GM23338 (cell line): ENCODE measurements at regions not wholly inside any gene's neighbourhood (a gene's known extent, or its start where the extent isn't known, plus 50 kb on each side); places are given as distances from the start of the nearest gene placed in this dataset.
"Not testable (repeated sequence)": the region's sequence is repeated elsewhere in the genome, so short reads cannot be mapped to it uniquely, and the experiment has no call there.

Experiments used
- ATAC-seq: fragments of 200-7000 bp; cut with Tn5 transposase; 3 replicates; pipeline ENCODE4 v1.9.1; 2020
- DNase-seq: peaks from one replicate; pipeline ENCODE4 v3.0.0-alpha.2; 2015; ENCODE audit warnings: low spot score
- H2AFZ ChIP-seq: fragments of 200-600 bp; sonication (generic); 2 replicates; pipeline ENCODE4 v1.8.0; 2016; ENCODE audit warnings: antibody characterized with exemption, mild to moderate bottlenecking, moderate library complexity
- H3F3A ChIP-seq: fragments of 200-600 bp; sonication (generic); replicated peaks from 2 replicates; pipeline ENCODE4 v1.8.0; 2017; ENCODE audit warnings: antibody characterized with exemption, mixed run types, low read depth
- H3K27ac ChIP-seq: fragments of 200-600 bp; sonication (generic); 2 replicates; pipeline ENCODE4 v1.6.1; 2016; ENCODE audit warnings: low read depth
- H3K27me3 ChIP-seq: fragments of 200-600 bp; sonication (generic); 2 replicates; pipeline ENCODE4 v1.8.0; 2016; ENCODE audit warnings: mild to moderate bottlenecking, mixed run types, moderate library complexity; ENCODE audit not compliant: insufficient read depth
- H3K36me3 ChIP-seq: fragments of 200-600 bp; sonication (generic); 2 replicates; pipeline ENCODE4 v1.8.0; 2016; ENCODE audit warnings: mild to moderate bottlenecking; ENCODE audit not compliant: insufficient read depth
- H3K4me1 ChIP-seq: fragments of 200-600 bp; sonication (generic); 2 replicates; pipeline ENCODE4 v1.8.0; 2016; ENCODE audit warnings: mild to moderate bottlenecking, moderate library complexity; ENCODE audit not compliant: insufficient read depth
- H3K4me2 ChIP-seq: fragments of 200-600 bp; sonication (generic); 2 replicates; pipeline ENCODE4 v1.7.1; 2017; ENCODE audit warnings: mixed run types
- H3K4me3 ChIP-seq: fragments of 200-600 bp; sonication (generic); 2 replicates; pipeline ENCODE4 v1.6.1; 2016; ENCODE audit warnings: mixed run types
- H3K79me2 ChIP-seq: fragments of 200-600 bp; sonication (generic); replicated peaks from 2 replicates; pipeline ENCODE4 v1.8.0; 2017; ENCODE audit warnings: mild to moderate bottlenecking; ENCODE audit not compliant: insufficient read depth
- H3K9me2 ChIP-seq: fragments of 200-600 bp; sonication (generic); 2 replicates; pipeline ENCODE4 v1.8.0; 2017; ENCODE audit not compliant: insufficient read depth
- H4K20me1 ChIP-seq: fragments of 200-600 bp; sonication (generic); replicated peaks from 2 replicates; pipeline ENCODE4 v1.8.0; 2017; ENCODE audit warnings: mild to moderate bottlenecking; ENCODE audit not compliant: insufficient read depth
- H3K27ac Mint-ChIP-seq: 2 replicates; pipeline ENCODE4 v1.8.0; 2020; ENCODE audit warnings: inconsistent platforms, mild to moderate bottlenecking, moderate library complexity, mixed read lengths
- H3K27me3 Mint-ChIP-seq: 3 replicates; pipeline ENCODE4 v1.8.0; 2022; ENCODE audit warnings: low read depth, mild to moderate bottlenecking, moderate library complexity, mixed read lengths, inconsistent platforms; ENCODE audit not compliant: insufficient read depth, poor library complexity
- H3K36me3 Mint-ChIP-seq: 3 replicates; pipeline ENCODE4 v1.8.0; 2021; ENCODE audit warnings: low read depth, mild to moderate bottlenecking, inconsistent platforms, moderate library complexity, mixed read lengths
- H3K4me1 Mint-ChIP-seq: 3 replicates; pipeline ENCODE4 v1.8.0; 2020; ENCODE audit warnings: mild to moderate bottlenecking, inconsistent platforms, mixed read lengths
- H3K4me3 Mint-ChIP-seq: 3 replicates; pipeline ENCODE4 v1.8.0; 2021; ENCODE audit warnings: moderate library complexity, mild to moderate bottlenecking, inconsistent platforms, mixed read lengths
- H3K9me3 Mint-ChIP-seq: 3 replicates; pipeline ENCODE4 v1.8.0; 2020; ENCODE audit warnings: moderate library complexity, mild to moderate bottlenecking, inconsistent platforms, mixed read lengths
- EZH2 ChIP-seq: fragments of 200-600 bp; sonication (generic); IDR thresholded peaks from one replicate; pipeline ENCODE4 v1.8.0; 2017; ENCODE audit warnings: antibody characterized with exemption, mild to moderate bottlenecking, low read depth; ENCODE audit not compliant: unreplicated experiment
- POLR2AphosphoS5 ChIP-seq: IDR thresholded peaks from 2 replicates; pipeline ENCODE4 v1.6.1; 2016; ENCODE audit warnings: antibody characterized with exemption, low read depth
- STAT1 ChIP-seq: IDR thresholded peaks from one replicate; pipeline ENCODE4 v1.6.1; 2016; ENCODE audit warnings: antibody characterized with exemption; ENCODE audit not compliant: unreplicated experiment
- TF ChIP-seq, protein P1 (sequence below), 2 experiments: fragments of 200-600 bp in 1 of 2; sonication (generic) in 1 of 2; conservative IDR thresholded peaks; 2 replicates each; pipeline versions ENCODE4 v1.5.1 to v1.6.1; 2016 to 2017; ENCODE audit warnings: antibody characterized with exemption in 2 of 2, low read depth in 2 of 2, mild to moderate bottlenecking in 2 of 2, moderate library complexity in 1 of 2
- TF ChIP-seq, protein P2 (sequence below): fragments of 250-450 bp; sonication (Bioruptor Pico); IDR thresholded peaks from 2 replicates; pipeline ENCODE4 v1.5.0; 2020; ENCODE audit warnings: mild to moderate bottlenecking, moderate library complexity

DNA sequence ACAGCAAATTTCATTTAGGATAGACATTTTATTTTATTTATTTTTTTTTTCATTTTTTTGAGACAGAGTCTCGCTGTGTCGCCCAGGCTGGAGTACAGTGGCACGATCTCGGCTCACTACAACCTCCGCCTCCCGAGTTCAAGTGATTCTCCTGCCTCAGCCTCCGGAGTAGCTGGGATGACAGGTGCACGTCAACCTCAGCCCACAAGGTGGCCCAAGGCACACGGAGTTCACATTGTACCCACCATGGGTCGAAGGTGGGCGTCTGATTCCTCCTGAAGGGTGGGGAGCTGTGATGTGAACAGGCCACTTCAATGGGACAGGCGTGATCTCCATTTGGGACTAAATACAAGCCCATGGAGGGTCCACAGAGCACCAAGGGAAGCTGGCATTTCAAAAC is 65.0 kb upstream of the PPP2R3B start:
- H3K27ac ChIP-seq, H3K79me2 ChIP-seq, H3K4me3 ChIP-seq, H3K27me3 ChIP-seq, H3K4me1 ChIP-seq, H3F3A ChIP-seq, H3K4me2 ChIP-seq, H3K4me1 Mint-ChIP-seq, H3K4me3 Mint-ChIP-seq, H3K27me3 Mint-ChIP-seq, H4K20me1 ChIP-seq, H3K27ac Mint-ChIP-seq, H3K9me2 ChIP-seq, H2AFZ ChIP-seq, H3K36me3 ChIP-seq: not testable (repeated sequence)
- ATAC-seq = peak; percentile 61
- DNase-seq = peak; percentile 44
- TF ChIP-seq, protein P1, sequence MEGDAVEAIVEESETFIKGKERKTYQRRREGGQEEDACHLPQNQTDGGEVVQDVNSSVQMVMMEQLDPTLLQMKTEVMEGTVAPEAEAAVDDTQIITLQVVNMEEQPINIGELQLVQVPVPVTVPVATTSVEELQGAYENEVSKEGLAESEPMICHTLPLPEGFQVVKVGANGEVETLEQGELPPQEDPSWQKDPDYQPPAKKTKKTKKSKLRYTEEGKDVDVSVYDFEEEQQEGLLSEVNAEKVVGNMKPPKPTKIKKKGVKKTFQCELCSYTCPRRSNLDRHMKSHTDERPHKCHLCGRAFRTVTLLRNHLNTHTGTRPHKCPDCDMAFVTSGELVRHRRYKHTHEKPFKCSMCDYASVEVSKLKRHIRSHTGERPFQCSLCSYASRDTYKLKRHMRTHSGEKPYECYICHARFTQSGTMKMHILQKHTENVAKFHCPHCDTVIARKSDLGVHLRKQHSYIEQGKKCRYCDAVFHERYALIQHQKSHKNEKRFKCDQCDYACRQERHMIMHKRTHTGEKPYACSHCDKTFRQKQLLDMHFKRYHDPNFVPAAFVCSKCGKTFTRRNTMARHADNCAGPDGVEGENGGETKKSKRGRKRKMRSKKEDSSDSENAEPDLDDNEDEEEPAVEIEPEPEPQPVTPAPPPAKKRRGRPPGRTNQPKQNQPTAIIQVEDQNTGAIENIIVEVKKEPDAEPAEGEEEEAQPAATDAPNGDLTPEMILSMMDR (conservative IDR thresholded peaks at IDR 0.05; ENCODE audit: low read depth in 2 of 2) = peak; percentile 49 to 79
- Mint-ChIP-seq H3K36me3 (peaks cover 20% of the 10 kb centered on the region), H3K9me3 (peaks cover 79% of the 10 kb centered on the region)

DNA sequence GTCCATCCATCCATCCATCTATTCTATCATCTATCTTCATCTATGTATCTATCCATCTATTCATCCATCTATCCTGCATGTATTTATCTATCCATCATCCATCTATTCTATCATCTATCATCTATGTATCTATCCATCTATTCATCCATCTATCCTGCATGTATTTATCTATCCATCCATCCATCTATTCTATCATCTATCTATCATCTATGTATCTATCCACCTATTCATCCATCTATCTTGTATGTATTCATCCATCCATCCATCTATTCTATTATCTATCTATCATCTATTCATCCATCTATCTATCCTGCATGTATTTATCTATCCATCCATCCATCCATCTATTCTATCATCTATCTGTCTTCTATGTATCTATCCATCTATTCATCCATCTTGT is 65.9 kb upstream of the PPP2R3B start:
- DNase-seq = no peak
- Mint-ChIP-seq H3K4me3 (no peak overlapping the region), H3K27ac (no peak overlapping the region)

DNA sequence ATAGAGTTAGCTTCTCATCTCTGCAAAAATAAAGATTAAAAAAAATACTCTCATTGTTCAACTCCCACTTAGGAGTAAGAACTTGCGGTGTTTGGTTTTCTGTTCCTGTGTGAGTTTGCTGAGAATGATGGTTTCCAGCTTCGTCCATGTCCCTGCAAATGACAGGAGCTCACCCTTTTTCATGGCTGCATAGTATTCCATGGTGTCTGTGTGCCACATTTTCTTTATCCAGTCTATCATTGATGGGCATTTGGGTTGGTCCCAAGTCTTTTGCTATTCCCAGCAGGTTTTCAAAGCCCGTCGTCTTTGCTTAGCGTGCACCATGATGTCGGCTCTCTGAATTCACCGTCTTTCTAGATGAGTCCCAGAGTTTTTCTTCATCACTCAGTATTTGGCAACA is 67.8 kb upstream of the PPP2R3B start:
- not testable (repeated sequence) for H3K4me1 Mint-ChIP-seq, H3K4me3 Mint-ChIP-seq, H3K4me1 ChIP-seq, H4K20me1 ChIP-seq, H3K27ac ChIP-seq, DNase-seq, H3K27me3 ChIP-seq, ATAC-seq, H3K4me3 ChIP-seq, H3K4me2 ChIP-seq, H3K79me2 ChIP-seq, H3K9me2 ChIP-seq, H3K27ac Mint-ChIP-seq, H2AFZ ChIP-seq, H3F3A ChIP-seq, H3K36me3 ChIP-seq, H3K27me3 Mint-ChIP-seq
- H3K9me3 Mint-ChIP-seq = peaks cover 84% of the 10 kb centered on the region
- peaks cover 23% of the 10 kb centered on the region for H3K36me3 Mint-ChIP-seq

More for the DNA sequence above, 65.9 kb upstream of the PPP2R3B start:
- H4K20me1 ChIP-seq = no peaks in the 10 kb centered on the region
- H3K27me3 ChIP-seq = no peaks in the 10 kb centered on the region
- no peaks in the 10 kb centered on the region for H3F3A ChIP-seq
- H3K79me2 ChIP-seq = no peaks in the 10 kb centered on the region
- H2AFZ ChIP-seq = no peak overlapping the region
- peaks cover 28% of the 10 kb centered on the region for H3K36me3 Mint-ChIP-seq
- no peaks in the 10 kb centered on the region for H3K9me2 ChIP-seq
- H3K4me1 Mint-ChIP-seq = no peaks in the 10 kb centered on the region
- no peak for TF ChIP-seq STAT1
- peaks cover 4% of the 10 kb centered on the region for H3K27me3 Mint-ChIP-seq
- H3K27ac ChIP-seq = no peak overlapping the region
- H3K9me3 Mint-ChIP-seq = peaks cover 82% of the 10 kb centered on the region
- ATAC-seq = no peak
- H3K36me3 ChIP-seq = no peaks in the 10 kb centered on the region
- H3K4me3 ChIP-seq = no peak overlapping the region
- H3K4me1 ChIP-seq = peaks cover 7% of the 10 kb centered on the region; the same call in 1 of the 2 replicates
- no peak overlapping the region for H3K4me2 ChIP-seq

DNA sequence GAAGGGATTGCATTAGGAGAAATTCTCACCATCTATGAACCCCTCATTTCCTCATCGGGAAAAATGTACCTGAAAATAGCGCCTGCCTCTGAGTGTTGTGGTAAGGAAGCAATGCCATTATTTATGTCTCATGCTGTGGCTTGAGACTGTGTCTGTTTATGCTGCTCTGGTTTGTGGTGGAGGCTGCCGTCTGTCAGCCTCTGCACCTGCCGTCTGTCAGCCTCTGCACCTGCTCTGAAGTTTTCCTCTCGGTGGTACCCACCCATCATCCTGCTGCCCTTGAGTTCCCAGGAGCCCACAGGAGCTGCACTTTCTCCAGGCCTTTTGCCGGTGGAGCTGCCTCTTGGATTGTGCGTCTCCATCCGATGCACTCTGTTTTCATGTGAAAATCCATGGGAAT is 68.5 kb upstream of the PPP2R3B start:
- ATAC-seq (no peak), DNase-seq (no peak)
- H3K4me3 ChIP-seq = no peak overlapping the region
- H3K4me2 ChIP-seq = no peak overlapping the region
- no peaks in the 10 kb centered on the region for H3K36me3 ChIP-seq
- H3K27me3 ChIP-seq = no peaks in the 10 kb centered on the region
- H3K4me1 ChIP-seq = no peaks in the 10 kb centered on the region
- H4K20me1 ChIP-seq = no peaks in the 10 kb centered on the region
- 0 out of 2 replicates have a peak, but pooled peaks cover 5% of the 10 kb centered on the region for H3F3A ChIP-seq
- no peak overlapping the region for H3K27ac ChIP-seq
- Mint-ChIP-seq H3K4me1 (no peaks in the 10 kb centered on the region), H3K27me3 (peaks cover 2% of the 10 kb centered on the region), H3K4me3 (no peak overlapping the region), H3K36me3 (peaks cover 29% of the 10 kb centered on the region), H3K9me3 (peaks cover 85% of the 10 kb centered on the region), H3K27ac (no peak overlapping the region)
- no peaks in the 10 kb centered on the region for H3K79me2 ChIP-seq
- TF ChIP-seq POLR2AphosphoS5 (no peak), EZH2 (no peak)
- TF ChIP-seq, protein P2, sequence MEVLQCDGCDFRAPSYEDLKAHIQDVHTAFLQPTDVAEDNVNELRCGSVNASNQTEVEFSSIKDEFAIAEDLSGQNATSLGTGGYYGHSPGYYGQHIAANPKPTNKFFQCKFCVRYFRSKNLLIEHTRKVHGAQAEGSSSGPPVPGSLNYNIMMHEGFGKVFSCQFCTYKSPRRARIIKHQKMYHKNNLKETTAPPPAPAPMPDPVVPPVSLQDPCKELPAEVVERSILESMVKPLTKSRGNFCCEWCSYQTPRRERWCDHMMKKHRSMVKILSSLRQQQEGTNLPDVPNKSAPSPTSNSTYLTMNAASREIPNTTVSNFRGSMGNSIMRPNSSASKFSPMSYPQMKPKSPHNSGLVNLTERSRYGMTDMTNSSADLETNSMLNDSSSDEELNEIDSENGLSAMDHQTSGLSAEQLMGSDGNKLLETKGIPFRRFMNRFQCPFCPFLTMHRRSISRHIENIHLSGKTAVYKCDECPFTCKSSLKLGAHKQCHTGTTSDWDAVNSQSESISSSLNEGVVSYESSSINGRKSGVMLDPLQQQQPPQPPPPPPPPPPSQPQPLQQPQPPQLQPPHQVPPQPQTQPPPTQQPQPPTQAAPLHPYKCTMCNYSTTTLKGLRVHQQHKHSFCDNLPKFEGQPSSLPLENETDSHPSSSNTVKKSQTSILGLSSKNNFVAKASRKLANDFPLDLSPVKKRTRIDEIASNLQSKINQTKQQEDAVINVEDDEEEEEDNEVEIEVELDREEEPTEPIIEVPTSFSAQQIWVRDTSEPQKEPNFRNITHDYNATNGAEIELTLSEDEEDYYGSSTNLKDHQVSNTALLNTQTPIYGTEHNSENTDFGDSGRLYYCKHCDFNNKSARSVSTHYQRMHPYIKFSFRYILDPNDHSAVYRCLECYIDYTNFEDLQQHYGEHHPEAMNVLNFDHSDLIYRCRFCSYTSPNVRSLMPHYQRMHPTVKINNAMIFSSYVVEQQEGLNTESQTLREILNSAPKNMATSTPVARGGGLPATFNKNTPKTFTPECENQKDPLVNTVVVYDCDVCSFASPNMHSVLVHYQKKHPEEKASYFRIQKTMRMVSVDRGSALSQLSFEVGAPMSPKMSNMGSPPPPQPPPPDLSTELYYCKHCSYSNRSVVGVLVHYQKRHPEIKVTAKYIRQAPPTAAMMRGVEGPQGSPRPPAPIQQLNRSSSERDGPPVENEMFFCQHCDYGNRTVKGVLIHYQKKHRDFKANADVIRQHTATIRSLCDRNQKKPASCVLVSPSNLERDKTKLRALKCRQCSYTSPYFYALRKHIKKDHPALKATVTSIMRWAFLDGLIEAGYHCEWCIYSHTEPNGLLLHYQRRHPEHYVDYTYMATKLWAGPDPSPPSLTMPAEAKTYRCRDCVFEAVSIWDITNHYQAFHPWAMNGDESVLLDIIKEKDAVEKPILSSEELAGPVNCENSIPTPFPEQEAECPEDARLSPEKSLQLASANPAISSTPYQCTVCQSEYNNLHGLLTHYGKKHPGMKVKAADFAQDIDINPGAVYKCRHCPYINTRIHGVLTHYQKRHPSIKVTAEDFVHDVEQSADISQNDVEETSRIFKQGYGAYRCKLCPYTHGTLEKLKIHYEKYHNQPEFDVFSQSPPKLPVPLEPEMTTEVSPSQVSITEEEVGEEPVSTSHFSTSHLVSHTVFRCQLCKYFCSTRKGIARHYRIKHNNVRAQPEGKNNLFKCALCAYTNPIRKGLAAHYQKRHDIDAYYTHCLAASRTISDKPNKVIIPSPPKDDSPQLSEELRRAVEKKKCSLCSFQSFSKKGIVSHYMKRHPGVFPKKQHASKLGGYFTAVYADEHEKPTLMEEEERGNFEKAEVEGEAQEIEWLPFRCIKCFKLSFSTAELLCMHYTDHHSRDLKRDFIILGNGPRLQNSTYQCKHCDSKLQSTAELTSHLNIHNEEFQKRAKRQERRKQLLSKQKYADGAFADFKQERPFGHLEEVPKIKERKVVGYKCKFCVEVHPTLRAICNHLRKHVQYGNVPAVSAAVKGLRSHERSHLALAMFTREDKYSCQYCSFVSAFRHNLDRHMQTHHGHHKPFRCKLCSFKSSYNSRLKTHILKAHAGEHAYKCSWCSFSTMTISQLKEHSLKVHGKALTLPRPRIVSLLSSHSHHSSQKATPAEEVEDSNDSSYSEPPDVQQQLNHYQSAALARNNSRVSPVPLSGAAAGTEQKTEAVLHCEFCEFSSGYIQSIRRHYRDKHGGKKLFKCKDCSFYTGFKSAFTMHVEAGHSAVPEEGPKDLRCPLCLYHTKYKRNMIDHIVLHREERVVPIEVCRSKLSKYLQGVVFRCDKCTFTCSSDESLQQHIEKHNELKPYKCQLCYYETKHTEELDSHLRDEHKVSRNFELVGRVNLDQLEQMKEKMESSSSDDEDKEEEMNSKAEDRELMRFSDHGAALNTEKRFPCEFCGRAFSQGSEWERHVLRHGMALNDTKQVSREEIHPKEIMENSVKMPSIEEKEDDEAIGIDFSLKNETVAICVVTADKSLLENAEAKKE = no peak
- no peaks in the 10 kb centered on the region for H3K9me2 ChIP-seq
- no peak overlapping the region for H2AFZ ChIP-seq
